ENCODE measurements at regions not wholly inside any gene's neighbourhood (a gene's known extent, or its start where the extent isn't known, plus 50 kb on each side); places are given as distances from the start of the nearest gene placed in this dataset.

GRCh38 chr16:18037051-18037450, 299.5 kb downstream of the NPIPA8 start:
- Histone ChIP-seq H3K9me3 (no peaks in the 10 kb centered on the region), H3K36me3 (no peaks in the 10 kb centered on the region), H3K27me3 (no peaks in the 10 kb centered on the region), H3K4me1 (no peaks in the 10 kb centered on the region), H3K27ac (no peak overlapping the region), H3K4me3 (no peak overlapping the region), H3K9ac (ENCODE audit: low read depth in 2 of 2, low read length in 2 of 2) (no peak overlapping the region)
- no peak for DNase-seq
- no peak for TF ChIP-seq CTCF (IDR thresholded peaks at IDR 0.05)
- intact Hi-C loops (cut with DNase I): no loop called here

- no peak for DNase-seq
- Histone ChIP-seq H3K9me3 (no peaks in the 10 kb centered on the region), H3K36me3 (no peaks in the 10 kb centered on the region), H3K27ac (no peak overlapping the region), H3K9ac (ENCODE audit: low read depth in 2 of 2, low read length in 2 of 2) (no peak overlapping the region), H3K27me3 (no peaks in the 10 kb centered on the region), H3K4me1 (no peaks in the 10 kb centered on the region), H3K4me3 (no peak overlapping the region)
- no peak for TF ChIP-seq CTCF (IDR thresholded peaks at IDR 0.05)
- intact Hi-C loops (cut with DNase I): no loop called here
Observed at GRCh38 chr16:18024611-18025010, 311.9 kb downstream of the NPIPA8 start.

GRCh38 chr16:18018376-18018775, 318.2 kb downstream of the NPIPA8 start:
- Histone ChIP-seq H3K4me1 (no peaks in the 10 kb centered on the region), H3K4me3 (no peak overlapping the region), H3K27ac (no peak overlapping the region), H3K9ac (ENCODE audit: low read depth in 2 of 2, low read length in 2 of 2) (no peak overlapping the region), H3K36me3 (no peaks in the 10 kb centered on the region), H3K27me3 (no peaks in the 10 kb centered on the region), H3K9me3 (no peaks in the 10 kb centered on the region)
- no peak for TF ChIP-seq CTCF (IDR thresholded peaks at IDR 0.05)
- intact Hi-C loops (cut with DNase I): no loop called here
- no peak for DNase-seq

- no peaks in the 10 kb centered on the region for H3K36me3 ChIP-seq
- H3K9me3 ChIP-seq: no peaks in the 10 kb centered on the region
- H3K4me3 ChIP-seq: no peak overlapping the region
- no peak overlapping the region for H3K9ac ChIP-seq (ENCODE audit: low read depth in 2 of 2, low read length in 2 of 2)
- no peak overlapping the region for H3K27ac ChIP-seq
- DNase-seq: no peak
- H3K4me1 ChIP-seq: no peaks in the 10 kb centered on the region
- TF ChIP-seq CTCF (IDR thresholded peaks at IDR 0.05): no peak
- intact Hi-C loops (cut with DNase I): no loop called here
- H3K27me3 ChIP-seq: no peaks in the 10 kb centered on the region
Observed at GRCh38 chr16:18013863-18014262, 322.7 kb downstream of the NPIPA8 start.

GRCh38 chr16:18008356-18008755, 328.2 kb downstream of the NPIPA8 start:
- intact Hi-C loops (cut with DNase I): no loop called here
- no peaks in the 10 kb centered on the region for H3K4me1 ChIP-seq

More at GRCh38 chr16:18008356-18008755, 328.2 kb downstream of the NPIPA8 start:
- TF ChIP-seq CTCF (IDR thresholded peaks at IDR 0.05): no peak
- Histone ChIP-seq H3K27ac (no peak overlapping the region), H3K27me3 (no peaks in the 10 kb centered on the region), H3K9ac (ENCODE audit: low read depth in 2 of 2, low read length in 2 of 2) (no peak overlapping the region), H3K36me3 (no peaks in the 10 kb centered on the region), H3K9me3 (no peaks in the 10 kb centered on the region), H3K4me3 (no peak overlapping the region)
- DNase-seq: no peak
